Endothelial cell of umbilical vein (primary cell): ENCODE measurements at regions not wholly inside any gene's neighbourhood (a gene's known extent, or its start where the extent isn't known, plus 50 kb on each side); places are given as distances from the start of the nearest gene placed in this dataset.
A peak's percentile ranks its signal among the peaks of the same experiment; 100 is the strongest.

Experiments
- BruUV-seq: library from RNA; stranded (reverse); fragments of 400-500 nt; replicated peaks from 2 replicates; lab custom pipeline; 2021; lab: Mats Ljungman, UMichigan
- CTCF ChIA-PET: fragments of 300-600, 350-600 bp; sonication (Branson Sonifier 250); formaldehyde crosslinking; loops from one replicate; lab custom pipeline; 2021; ENCODE audit warnings: antibody characterized with exemption, inconsistent platforms; lab: Charles Lee
- POLR2A ChIA-PET: fragments of 300-600, 350-600 bp; sonication (Branson Sonifier 250); formaldehyde crosslinking; loops from one replicate; lab custom pipeline; 2021; ENCODE audit warnings: antibody characterized with exemption, inconsistent platforms; lab: Charles Lee
- DNase-seq: peaks from one replicate; pipeline ENCODE4 v3.0.0-alpha.2; 2011; ENCODE audit warnings: low read depth, low spot score
- FAIRE-seq: peaks from 2 replicates; lab custom pipeline; 2011; peaks lifted over from hg19 to GRCh38; lab: Jason Lieb, UNC
- H2AFZ ChIP-seq: 2 replicates; pipeline ENCODE4 v1.6.0; 2012; ENCODE audit warnings: low read depth, low read length, control low read depth, inconsistent platforms
- H3K27ac ChIP-seq: 2 replicates; pipeline ENCODE4 v1.5.1; 2011; ENCODE audit warnings: low read depth, mild to moderate bottlenecking, control low read depth, low read length, moderate library complexity; ENCODE audit not compliant: insufficient read depth
- H3K27me3 ChIP-seq, 2 experiments: 2 replicates each; pipeline versions ENCODE4 v1.6.0 to v1.6.1; 2011; ENCODE audit warnings: low read length in 2 of 2, mixed read lengths in 1 of 2; ENCODE audit not compliant: control insufficient read depth in 2 of 2, insufficient read depth in 2 of 2
- H3K36me3 ChIP-seq, 2 experiments: 2 replicates in 1 of 2; 3 replicates in 1 of 2; pipeline ENCODE4 v1.5.1; 2011; ENCODE audit warnings: low read length in 2 of 2, mild to moderate bottlenecking in 1 of 2, moderate library complexity in 1 of 2; ENCODE audit not compliant: control insufficient read depth in 2 of 2, insufficient read depth in 2 of 2; ENCODE audit errors: extremely low read depth in 1 of 2
- H3K4me1 ChIP-seq: 3 replicates; pipeline ENCODE4 v1.5.1; 2011; ENCODE audit warnings: mild to moderate bottlenecking, low read length; ENCODE audit not compliant: control insufficient read depth, insufficient read depth; ENCODE audit errors: extremely low read depth
- H3K4me2 ChIP-seq: 2 replicates; pipeline ENCODE4 v1.6.1; 2011; ENCODE audit warnings: low read length, control low read depth, mixed read lengths; ENCODE audit not compliant: insufficient read depth
- H3K4me3 ChIP-seq, 3 experiments: fragments of 200-600 bp in 1 of 3; sonication (generic), shearing (Covaris generic) in 1 of 3; replicated peaks in 1 of 3; 2 replicates each; pipeline ENCODE4 v1.5.1; 2011 to 2016; ENCODE audit warnings: control low read depth in 3 of 3, low read length in 3 of 3, mild to moderate bottlenecking in 2 of 3, inconsistent platforms in 1 of 3, low read depth in 1 of 3, moderate library complexity in 1 of 3; ENCODE audit not compliant: insufficient read depth in 1 of 3
- H3K79me2 ChIP-seq: 2 replicates; pipeline ENCODE4 v1.6.0; 2012; ENCODE audit warnings: low read length, inconsistent platforms; ENCODE audit not compliant: control insufficient read depth, insufficient read depth
- H3K9ac ChIP-seq: replicated peaks from 2 replicates; pipeline ENCODE3; 2011; ENCODE audit warnings: low read length, control low read depth; ENCODE audit not compliant: insufficient read depth; ENCODE audit errors: extremely low read depth
- H3K9me1 ChIP-seq: replicated peaks from 3 replicates; pipeline ENCODE4 v1.6.0; 2011; ENCODE audit warnings: mild to moderate bottlenecking, low read length; ENCODE audit not compliant: control insufficient read depth, insufficient read depth; ENCODE audit errors: extremely low read depth
- H3K9me3 ChIP-seq: replicated peaks from 2 replicates; pipeline ENCODE4 v1.5.1; 2012; ENCODE audit warnings: low read length, inconsistent platforms; ENCODE audit not compliant: control insufficient read depth, insufficient read depth
- H4K20me1 ChIP-seq: replicated peaks from 2 replicates; pipeline ENCODE3; 2011; ENCODE audit warnings: mild to moderate bottlenecking, low read length; ENCODE audit not compliant: control insufficient read depth, insufficient read depth; ENCODE audit errors: extremely low read depth
- CTCF ChIP-seq, 2 donors: IDR thresholded peaks; 1 replicate in 1 of 2; 2 replicates in 1 of 2; pipeline ENCODE4 v1.5.1; 2011; ENCODE audit warnings: low read length in 2 of 2, mild to moderate bottlenecking in 2 of 2, moderate library complexity in 2 of 2, control low read depth in 1 of 2, inconsistent platforms in 1 of 2, low read depth in 1 of 2; ENCODE audit not compliant: insufficient read depth in 1 of 2; ENCODE audit errors: extremely low read depth in 1 of 2
- EZH2 ChIP-seq: IDR thresholded peaks from 2 replicates; pipeline ENCODE4 v1.6.1; 2012; ENCODE audit warnings: borderline replicate concordance, low read depth, mild to moderate bottlenecking, moderate library complexity, low read length, inconsistent platforms; ENCODE audit not compliant: severe bottlenecking
- FOS ChIP-seq: IDR thresholded peaks from 2 replicates; pipeline ENCODE4 v1.6.1; 2011; ENCODE audit warnings: mild to moderate bottlenecking, low read length, moderate library complexity, borderline replicate concordance; ENCODE audit not compliant: insufficient read depth
- dilution Hi-C: fragments of 300-500 bp; cut with MboI; formaldehyde crosslinking; loops from one replicate; pipeline ENCODE4 v1.15.0; 2019; ENCODE audit warnings: low sequenced_read_pairs; ENCODE audit not compliant: extremely low pct_ligation_motif_present
- intact Hi-C: fragments of 100-400 bp; cut with micrococcal nuclease; formaldehyde crosslinking; loops from one replicate; pipeline ENCODE4 v1.10.0; 2022

- H3K4me1 ChIP-seq: no peaks in the 10 kb centered on the region
- H3K4me3 ChIP-seq: no peak overlapping the region
- FAIRE-seq (no peak), DNase-seq (peak; percentile 1)
- no peaks in the 10 kb centered on the region for H3K36me3 ChIP-seq
- no peaks in the 10 kb centered on the region for H3K9me3 ChIP-seq
- ChIA-PET CTCF (interaction anchor here (1.0 kb wide), 1 partner anchor 329 kb away, joined by 4 read pairs; no protein-coding TSS in a partner anchor), POLR2A (no interaction called here)
- no peaks in the 10 kb centered on the region for H3K9me1 ChIP-seq
- H3K79me2 ChIP-seq: no peaks in the 10 kb centered on the region
- no TSS peak for BruUV-seq
- H3K9ac ChIP-seq: no peak overlapping the region
- no peaks in the 10 kb centered on the region for H3K27me3 ChIP-seq
- H3K27ac ChIP-seq: no peak overlapping the region
- TF ChIP-seq FOS (no peak), CTCF (IDR thresholded peaks at IDR 0.05; ENCODE audit: extremely low read depth in 1 of 2, insufficient read depth in 1 of 2, low read depth in 1 of 2, low read length in 2 of 2) (peak in 1 of 2 donors; percentile 15)
- H3K4me2 ChIP-seq: no peak overlapping the region
- no peak overlapping the region for H2AFZ ChIP-seq
- dilution Hi-C loops: no loop called here
- intact Hi-C loops: no loop called here
- no peaks in the 10 kb centered on the region for H4K20me1 ChIP-seq
These were observed 1332.3 kb downstream of the CDH11 start for GRCh38 chr16:63789603-63790002.

- Histone ChIP-seq H3K9me3 (no peaks in the 10 kb centered on the region), H3K9me1 (no peaks in the 10 kb centered on the region), H3K27ac (no peak overlapping the region), H3K4me1 (no peaks in the 10 kb centered on the region), H3K27me3 (no peaks in the 10 kb centered on the region), H3K4me3 (no peak overlapping the region), H3K36me3 (no peaks in the 10 kb centered on the region), H2AFZ (no peak overlapping the region), H3K79me2 (no peaks in the 10 kb centered on the region), H3K4me2 (no peak overlapping the region), H4K20me1 (no peaks in the 10 kb centered on the region), H3K9ac (no peak overlapping the region)
- dilution Hi-C loops (no loop called here), intact Hi-C loops (no loop called here)
- FAIRE-seq: no peak
- TF ChIP-seq EZH2: no peak
- POLR2A ChIA-PET: no interaction called here
- DNase-seq: no peak
- CTCF ChIA-PET: no interaction called here
- no TSS peak for BruUV-seq
These were observed 1334.8 kb downstream of the CDH11 start for GRCh38 chr16:63787014-63787413.
